ENCODE measurements at regions not wholly inside any gene's neighbourhood (a gene's known extent, or its start where the extent isn't known, plus 50 kb on each side); places are given as distances from the start of the nearest gene placed in this dataset.

- H3K4me3 ChIP-seq (ENCODE audit: low read depth, low read length) = no peak overlapping the region
- no peaks in the 10 kb centered on the region for H3K9me3 ChIP-seq (ENCODE audit: control insufficient read depth, low read length)
- H3K36me3 ChIP-seq (ENCODE audit: control insufficient read depth, insufficient read depth, low read length) = no peaks in the 10 kb centered on the region
- no peak overlapping the region for H3K9ac ChIP-seq
- H2AFZ ChIP-seq = no peak overlapping the region
- no peaks in the 10 kb centered on the region for H3K4me1 ChIP-seq
- no peak overlapping the region for H3K4me2 ChIP-seq (ENCODE audit: low read length)
- no peaks in the 10 kb centered on the region for H3K79me2 ChIP-seq
- H3K27me3 ChIP-seq (ENCODE audit: control insufficient read depth, insufficient read depth, low read length) = no peaks in the 10 kb centered on the region
- TF ChIP-seq CTCF (IDR thresholded peaks at IDR 0.05) = no peak
- no peak overlapping the region for H3K27ac ChIP-seq
Observed at GRCh38 chr13:70370924-70371323, 262.7 kb upstream of the KLHL1 start.

- TF ChIP-seq CTCF (IDR thresholded peaks at IDR 0.05) = no peak
- Histone ChIP-seq H3K27ac (no peak overlapping the region), H3K4me2 (ENCODE audit: low read length) (no peak overlapping the region), H3K9me3 (ENCODE audit: control insufficient read depth, low read length) (no peaks in the 10 kb centered on the region), H2AFZ (no peak overlapping the region), H3K36me3 (ENCODE audit: control insufficient read depth, insufficient read depth, low read length) (no peaks in the 10 kb centered on the region), H3K27me3 (ENCODE audit: control insufficient read depth, insufficient read depth, low read length) (no peaks in the 10 kb centered on the region), H3K79me2 (no peaks in the 10 kb centered on the region), H3K9ac (no peak overlapping the region), H3K4me1 (no peaks in the 10 kb centered on the region), H3K4me3 (ENCODE audit: low read depth, low read length) (no peak overlapping the region)
Observed at GRCh38 chr13:70366720-70367119, 258.5 kb upstream of the KLHL1 start.

GRCh38 chr13:70363991-70364390, 255.7 kb upstream of the KLHL1 start:
- Histone ChIP-seq H3K36me3 (ENCODE audit: control insufficient read depth, insufficient read depth, low read length) (no peaks in the 10 kb centered on the region), H3K9me3 (ENCODE audit: control insufficient read depth, low read length) (no peaks in the 10 kb centered on the region), H3K27me3 (ENCODE audit: control insufficient read depth, insufficient read depth, low read length) (no peaks in the 10 kb centered on the region), H3K9ac (no peak overlapping the region), H2AFZ (no peak overlapping the region), H3K79me2 (no peaks in the 10 kb centered on the region), H3K4me2 (ENCODE audit: low read length) (no peak overlapping the region), H3K27ac (no peak overlapping the region), H3K4me3 (ENCODE audit: low read depth, low read length) (no peak overlapping the region), H3K4me1 (no peaks in the 10 kb centered on the region)
- no peak for TF ChIP-seq CTCF (IDR thresholded peaks at IDR 0.05)

- no peak overlapping the region for H3K27ac ChIP-seq
- H3K4me2 ChIP-seq (ENCODE audit: low read length) = no peak overlapping the region
- no peaks in the 10 kb centered on the region for H3K36me3 ChIP-seq (ENCODE audit: control insufficient read depth, insufficient read depth, low read length)
- no peak overlapping the region for H3K4me3 ChIP-seq (ENCODE audit: low read depth, low read length)
- H3K9ac ChIP-seq = no peak overlapping the region
- H3K79me2 ChIP-seq = no peaks in the 10 kb centered on the region
- H2AFZ ChIP-seq = no peak overlapping the region
- H3K9me3 ChIP-seq (ENCODE audit: control insufficient read depth, low read length) = no peaks in the 10 kb centered on the region
- no peaks in the 10 kb centered on the region for H3K4me1 ChIP-seq
- TF ChIP-seq CTCF (IDR thresholded peaks at IDR 0.05) = no peak
- no peaks in the 10 kb centered on the region for H3K27me3 ChIP-seq (ENCODE audit: control insufficient read depth, insufficient read depth, low read length)
Observed at GRCh38 chr13:70362820-70363570, 254.7 kb upstream of the KLHL1 start.

- H3K9me3 ChIP-seq (ENCODE audit: control insufficient read depth, low read length) = no peaks in the 10 kb centered on the region
- H3K4me1 ChIP-seq = no peaks in the 10 kb centered on the region
- H3K4me2 ChIP-seq (ENCODE audit: low read length) = no peak overlapping the region
- no peak overlapping the region for H3K27ac ChIP-seq
- H3K9ac ChIP-seq = no peak overlapping the region
- no peak overlapping the region for H3K4me3 ChIP-seq (ENCODE audit: low read depth, low read length)
- no peaks in the 10 kb centered on the region for H3K36me3 ChIP-seq (ENCODE audit: control insufficient read depth, insufficient read depth, low read length)
- TF ChIP-seq CTCF (IDR thresholded peaks at IDR 0.05) = no peak
- no peaks in the 10 kb centered on the region for H3K27me3 ChIP-seq (ENCODE audit: control insufficient read depth, insufficient read depth, low read length)
- no peak overlapping the region for H2AFZ ChIP-seq
- H3K79me2 ChIP-seq = no peaks in the 10 kb centered on the region
Observed at GRCh38 chr13:70357031-70357430, 248.8 kb upstream of the KLHL1 start.

Data from parathyroid adenoma (tissue), 2 donors.